ENCODE measurements at regions not wholly inside any gene's neighbourhood (a gene's known extent, or its start where the extent isn't known, plus 50 kb on each side); places are given as distances from the start of the nearest gene placed in this dataset.

- Histone ChIP-seq H3K36me3 (ENCODE audit: control insufficient read depth in 2 of 2, extremely low read depth in 1 of 2, insufficient read depth in 2 of 2, low read length in 2 of 2) (no peaks in the 10 kb centered on the region), H2AFZ (ENCODE audit: control insufficient read depth, low read length) (no peak overlapping the region), H3K9me1 (ENCODE audit: control insufficient read depth, extremely low read depth, insufficient read depth, low read length) (no peaks in the 10 kb centered on the region), H3K79me2 (ENCODE audit: control insufficient read depth, insufficient read depth, low read length) (no peaks in the 10 kb centered on the region), H3K27me3 (ENCODE audit: control insufficient read depth, extremely low read depth, insufficient read depth, low read length) (no peaks in the 10 kb centered on the region), H3K9me3 (ENCODE audit: control insufficient read depth, low read depth, low read length) (no peaks in the 10 kb centered on the region), H3K4me1 (ENCODE audit: control insufficient read depth, extremely low read depth, insufficient read depth, low read length) (peaks cover 19% of the 10 kb centered on the region), H3K9ac (ENCODE audit: control insufficient read depth, extremely low read depth, insufficient read depth, low read length) (no peak overlapping the region), H3K4me3 (ENCODE audit: control insufficient read depth in 2 of 3, extremely low read depth in 1 of 3, insufficient read depth in 2 of 3, low read depth in 1 of 3, low read length in 3 of 3) (no peak overlapping the region), H4K20me1 (ENCODE audit: control insufficient read depth, extremely low read depth, insufficient read depth, low read length) (no peaks in the 10 kb centered on the region), H3K4me2 (ENCODE audit: control insufficient read depth, extremely low read depth, insufficient read depth, low read depth, low read length) (no peak overlapping the region), H3K27ac (ENCODE audit: control insufficient read depth, insufficient read depth, low read length) (no peak overlapping the region)
- DNase-seq (ENCODE audit: low read depth, low spot score) (no peak), FAIRE-seq (no peak)
- no peak for TF ChIP-seq CTCF (optimal IDR thresholded peaks at IDR 0.05 in 1 of 3, IDR thresholded peaks at IDR 0.05 in 1 of 3, conservative IDR thresholded peaks at IDR 0.05 in 1 of 3; ENCODE audit: extremely low read depth in 1 of 3, insufficient read depth in 2 of 3, low read length in 3 of 3)
- no peak for TF ChIP-seq EZH2 (IDR thresholded peaks at IDR 0.05; ENCODE audit: low read length)
- dilution Hi-C loops (cut with MboI; ENCODE audit: extremely low pct_ligation_motif_present, low sequenced_read_pairs) = no loop called here
These were observed 662.6 kb upstream of the CPEB2 start for GRCh38 chr4:14339715-14340114.

- Histone ChIP-seq H3K27ac (ENCODE audit: control insufficient read depth, insufficient read depth, low read length) (no peak overlapping the region), H4K20me1 (ENCODE audit: control insufficient read depth, extremely low read depth, insufficient read depth, low read length) (no peaks in the 10 kb centered on the region), H3K36me3 (ENCODE audit: control insufficient read depth in 2 of 2, extremely low read depth in 1 of 2, insufficient read depth in 2 of 2, low read length in 2 of 2) (no peaks in the 10 kb centered on the region), H3K79me2 (ENCODE audit: control insufficient read depth, insufficient read depth, low read length) (no peaks in the 10 kb centered on the region), H2AFZ (ENCODE audit: control insufficient read depth, low read length) (no peak overlapping the region), H3K9me1 (ENCODE audit: control insufficient read depth, extremely low read depth, insufficient read depth, low read length) (no peaks in the 10 kb centered on the region), H3K4me3 (ENCODE audit: control insufficient read depth in 2 of 3, extremely low read depth in 1 of 3, insufficient read depth in 2 of 3, low read depth in 1 of 3, low read length in 3 of 3) (no peak overlapping the region), H3K9ac (ENCODE audit: control insufficient read depth, extremely low read depth, insufficient read depth, low read length) (no peak overlapping the region), H3K4me1 (ENCODE audit: control insufficient read depth, extremely low read depth, insufficient read depth, low read length) (peaks cover 19% of the 10 kb centered on the region), H3K9me3 (ENCODE audit: control insufficient read depth, low read depth, low read length) (no peaks in the 10 kb centered on the region), H3K27me3 (ENCODE audit: control insufficient read depth, extremely low read depth, insufficient read depth, low read length) (no peaks in the 10 kb centered on the region), H3K4me2 (ENCODE audit: control insufficient read depth, extremely low read depth, insufficient read depth, low read depth, low read length) (no peak overlapping the region)
- no peak for FAIRE-seq
- no peak for TF ChIP-seq CTCF (optimal IDR thresholded peaks at IDR 0.05 in 1 of 3, IDR thresholded peaks at IDR 0.05 in 1 of 3, conservative IDR thresholded peaks at IDR 0.05 in 1 of 3; ENCODE audit: extremely low read depth in 1 of 3, insufficient read depth in 2 of 3, low read length in 3 of 3)
- TF ChIP-seq EZH2 (IDR thresholded peaks at IDR 0.05; ENCODE audit: low read length) = no peak
- DNase-seq (ENCODE audit: low read depth, low spot score) = no peak
- dilution Hi-C loops (cut with MboI; ENCODE audit: extremely low pct_ligation_motif_present, low sequenced_read_pairs) = no loop called here
These were observed 662.0 kb upstream of the CPEB2 start for GRCh38 chr4:14340321-14340720.
